ENCODE measurements at regions not wholly inside any gene's neighbourhood (a gene's known extent, or its start where the extent isn't known, plus 50 kb on each side); places are given as distances from the start of the nearest gene placed in this dataset.

DNA sequence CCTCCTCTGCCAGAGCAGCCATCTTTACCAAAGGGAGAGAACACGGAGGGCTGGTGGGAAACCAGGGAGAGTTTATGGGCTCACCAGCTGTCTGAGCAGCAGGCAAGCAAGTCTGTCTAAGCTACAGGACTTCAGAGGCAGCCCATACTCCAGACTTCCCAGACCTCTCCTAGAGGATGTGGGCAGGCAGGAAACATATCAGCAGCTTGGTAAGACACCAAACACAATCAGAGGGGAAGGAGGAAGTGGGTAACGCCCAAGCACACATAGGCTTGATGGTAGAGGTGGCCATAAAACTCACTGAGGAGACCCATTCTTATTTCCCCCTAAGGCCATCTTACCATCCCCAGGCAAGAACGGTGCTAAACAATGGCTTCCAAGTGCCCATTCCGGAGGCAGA, 143.1 kb upstream of the ARID1B start:
- no peak for TF ChIP-seq POLR2A (IDR thresholded peaks at IDR 0.05)
- TF ChIP-seq, protein P1, sequence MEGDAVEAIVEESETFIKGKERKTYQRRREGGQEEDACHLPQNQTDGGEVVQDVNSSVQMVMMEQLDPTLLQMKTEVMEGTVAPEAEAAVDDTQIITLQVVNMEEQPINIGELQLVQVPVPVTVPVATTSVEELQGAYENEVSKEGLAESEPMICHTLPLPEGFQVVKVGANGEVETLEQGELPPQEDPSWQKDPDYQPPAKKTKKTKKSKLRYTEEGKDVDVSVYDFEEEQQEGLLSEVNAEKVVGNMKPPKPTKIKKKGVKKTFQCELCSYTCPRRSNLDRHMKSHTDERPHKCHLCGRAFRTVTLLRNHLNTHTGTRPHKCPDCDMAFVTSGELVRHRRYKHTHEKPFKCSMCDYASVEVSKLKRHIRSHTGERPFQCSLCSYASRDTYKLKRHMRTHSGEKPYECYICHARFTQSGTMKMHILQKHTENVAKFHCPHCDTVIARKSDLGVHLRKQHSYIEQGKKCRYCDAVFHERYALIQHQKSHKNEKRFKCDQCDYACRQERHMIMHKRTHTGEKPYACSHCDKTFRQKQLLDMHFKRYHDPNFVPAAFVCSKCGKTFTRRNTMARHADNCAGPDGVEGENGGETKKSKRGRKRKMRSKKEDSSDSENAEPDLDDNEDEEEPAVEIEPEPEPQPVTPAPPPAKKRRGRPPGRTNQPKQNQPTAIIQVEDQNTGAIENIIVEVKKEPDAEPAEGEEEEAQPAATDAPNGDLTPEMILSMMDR (IDR thresholded peaks at IDR 0.05) = no peak
- intact Hi-C loops (cut with DNase I) = no loop called here
- 86 to 96% (median 90%) methylated on average over 4 of the region's 4 CpGs for WGBS, 4 donors
- Histone ChIP-seq H3K27ac (no peak overlapping the region), H3K36me3 (no peaks in the 10 kb centered on the region), H3K9me3 (no peaks in the 10 kb centered on the region), H3K27me3 (no peaks in the 10 kb centered on the region), H3K4me1 (peaks cover 0 to 20% (median 0%) of the 10 kb centered on the region in 12 donors), H3K4me3 (no peak overlapping the region)
- no peak for ATAC-seq
- DNase-seq = no peak

- ATAC-seq (no peak), DNase-seq (no peak)
- no peak overlapping the region for H3K27ac ChIP-seq
- WGBS, 4 donors = 84 to 92% (median 89%) methylated on average over 11 of the region's 11 CpGs
- no peaks in the 10 kb centered on the region for H3K27me3 ChIP-seq
- TF ChIP-seq POLR2A (IDR thresholded peaks at IDR 0.05) = no peak
- TF ChIP-seq, protein P1 (IDR thresholded peaks at IDR 0.05) = no peak
- no peaks in the 10 kb centered on the region for H3K9me3 ChIP-seq
- intact Hi-C loops (cut with DNase I) = no loop called here
- no peak overlapping the region for H3K4me3 ChIP-seq
- H3K4me1 ChIP-seq = peaks cover 0 to 20% (median 0%) of the 10 kb centered on the region in 12 donors
- H3K36me3 ChIP-seq = no peaks in the 10 kb centered on the region
Measured at GRCh38 chr6:156633291-156633690, 143.9 kb upstream of the ARID1B start.

- H3K27me3 ChIP-seq = no peaks in the 10 kb centered on the region
- intact Hi-C loops (cut with DNase I) = no loop called here
- no peaks in the 10 kb centered on the region for H3K36me3 ChIP-seq
- DNase-seq (no peak), ATAC-seq (no peak)
- WGBS, 4 donors = 92 to 96% (median 93%) methylated on average over 28 to 36 of the region's 36 CpGs
- no peak for TF ChIP-seq POLR2A (IDR thresholded peaks at IDR 0.05)
- TF ChIP-seq, protein P1 (IDR thresholded peaks at IDR 0.05) = no peak
- peaks cover 0 to 20% (median 0%) of the 10 kb centered on the region in 12 donors for H3K4me1 ChIP-seq
- H3K9me3 ChIP-seq = no peaks in the 10 kb centered on the region
- no peak overlapping the region for H3K27ac ChIP-seq
- H3K4me3 ChIP-seq = no peak overlapping the region
Measured at GRCh38 chr6:156630613-156631302, 146.4 kb upstream of the ARID1B start.

- Histone ChIP-seq H3K9me3 (no peaks in the 10 kb centered on the region), H3K4me1 (peaks cover 0 to 4% (median 0%) of the 10 kb centered on the region in 12 donors), H3K27me3 (no peaks in the 10 kb centered on the region), H3K27ac (no peak overlapping the region), H3K36me3 (no peaks in the 10 kb centered on the region), H3K4me3 (no peak overlapping the region)
- ATAC-seq = no peak
- TF ChIP-seq POLR2A (IDR thresholded peaks at IDR 0.05) = no peak
- TF ChIP-seq, protein P1 (IDR thresholded peaks at IDR 0.05) = no peak
- intact Hi-C loops (cut with DNase I) = no loop called here
- WGBS, 4 donors = 66 to 83% (median 77%) methylated on average over 3 of the region's 3 CpGs
- DNase-seq = no peak
Measured at GRCh38 chr6:156628805-156629204, 148.4 kb upstream of the ARID1B start.
